HFFc6 (cell line): ENCODE measurements at regions not wholly inside any gene's neighbourhood (a gene's known extent, or its start where the extent isn't known, plus 50 kb on each side); places are given as distances from the start of the nearest gene placed in this dataset.
A peak's percentile ranks its signal among the peaks of the same experiment; 100 is the strongest.
"Not testable (repeated sequence)": the region's sequence is repeated elsewhere in the genome, so short reads cannot be mapped to it uniquely, and the experiment has no call there.

Experiments
- DNase-seq: peaks from one replicate; pipeline ENCODE4 v3.0.0-alpha.2; 2018
- H3K27ac Mint-ChIP-seq: 2 replicates; pipeline ENCODE4 v1.8.0; 2020; ENCODE audit warnings: mild to moderate bottlenecking, mixed read lengths
- H3K27me3 Mint-ChIP-seq: 2 replicates; pipeline ENCODE4 v1.8.0; 2021; ENCODE audit warnings: mild to moderate bottlenecking, moderate library complexity, mixed read lengths; ENCODE audit not compliant: insufficient read depth
- H3K36me3 Mint-ChIP-seq: 2 replicates; pipeline ENCODE4 v1.8.0; 2021; ENCODE audit warnings: low read depth, mixed read lengths
- H3K4me1 Mint-ChIP-seq: 2 replicates; pipeline ENCODE4 v1.8.0; 2020; ENCODE audit warnings: low read depth, mixed read lengths
- H3K4me3 Mint-ChIP-seq: 2 replicates; pipeline ENCODE4 v1.8.0; 2020; ENCODE audit warnings: mild to moderate bottlenecking, moderate library complexity, mixed read lengths
- H3K9me3 Mint-ChIP-seq: 2 replicates; pipeline ENCODE4 v1.8.0; 2020; ENCODE audit warnings: mild to moderate bottlenecking, mixed read lengths
- TF ChIP-seq, protein P1 (sequence below): fragments of 200-600 bp; sonication (generic); IDR thresholded peaks from 2 replicates; pipeline ENCODE4 v1.5.0; 2021; ENCODE audit warnings: antibody characterized with exemption, mild to moderate bottlenecking

DNA sequence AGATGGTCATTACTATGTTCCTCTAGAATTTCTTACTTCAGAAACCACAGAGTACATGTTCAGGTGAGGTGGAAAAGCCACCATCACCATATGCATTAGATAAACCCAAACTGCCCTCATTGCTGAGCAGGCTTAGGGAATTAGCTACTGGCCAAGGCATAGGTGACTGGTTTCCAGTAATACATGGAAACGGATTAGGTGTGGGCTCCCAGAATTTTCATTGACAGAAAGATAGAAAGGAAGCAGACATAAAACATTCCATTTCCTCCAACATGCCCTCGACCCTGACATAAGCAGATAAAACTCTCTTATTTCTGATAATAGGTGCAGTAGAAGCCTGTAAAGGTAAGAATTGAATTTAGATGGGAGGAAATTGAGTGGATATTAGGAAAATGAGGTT is 1466.1 kb downstream of the SUCLG1 start:
- Mint-ChIP-seq H3K9me3 (no peaks in the 10 kb centered on the region), H3K4me1 (peaks cover 16% of the 10 kb centered on the region), H3K27ac (no peak overlapping the region), H3K4me3 (no peak overlapping the region), H3K36me3 (no peaks in the 10 kb centered on the region), H3K27me3 (no peaks in the 10 kb centered on the region)
- TF ChIP-seq, protein P1, sequence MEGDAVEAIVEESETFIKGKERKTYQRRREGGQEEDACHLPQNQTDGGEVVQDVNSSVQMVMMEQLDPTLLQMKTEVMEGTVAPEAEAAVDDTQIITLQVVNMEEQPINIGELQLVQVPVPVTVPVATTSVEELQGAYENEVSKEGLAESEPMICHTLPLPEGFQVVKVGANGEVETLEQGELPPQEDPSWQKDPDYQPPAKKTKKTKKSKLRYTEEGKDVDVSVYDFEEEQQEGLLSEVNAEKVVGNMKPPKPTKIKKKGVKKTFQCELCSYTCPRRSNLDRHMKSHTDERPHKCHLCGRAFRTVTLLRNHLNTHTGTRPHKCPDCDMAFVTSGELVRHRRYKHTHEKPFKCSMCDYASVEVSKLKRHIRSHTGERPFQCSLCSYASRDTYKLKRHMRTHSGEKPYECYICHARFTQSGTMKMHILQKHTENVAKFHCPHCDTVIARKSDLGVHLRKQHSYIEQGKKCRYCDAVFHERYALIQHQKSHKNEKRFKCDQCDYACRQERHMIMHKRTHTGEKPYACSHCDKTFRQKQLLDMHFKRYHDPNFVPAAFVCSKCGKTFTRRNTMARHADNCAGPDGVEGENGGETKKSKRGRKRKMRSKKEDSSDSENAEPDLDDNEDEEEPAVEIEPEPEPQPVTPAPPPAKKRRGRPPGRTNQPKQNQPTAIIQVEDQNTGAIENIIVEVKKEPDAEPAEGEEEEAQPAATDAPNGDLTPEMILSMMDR = no peak
- no peak for DNase-seq

DNA sequence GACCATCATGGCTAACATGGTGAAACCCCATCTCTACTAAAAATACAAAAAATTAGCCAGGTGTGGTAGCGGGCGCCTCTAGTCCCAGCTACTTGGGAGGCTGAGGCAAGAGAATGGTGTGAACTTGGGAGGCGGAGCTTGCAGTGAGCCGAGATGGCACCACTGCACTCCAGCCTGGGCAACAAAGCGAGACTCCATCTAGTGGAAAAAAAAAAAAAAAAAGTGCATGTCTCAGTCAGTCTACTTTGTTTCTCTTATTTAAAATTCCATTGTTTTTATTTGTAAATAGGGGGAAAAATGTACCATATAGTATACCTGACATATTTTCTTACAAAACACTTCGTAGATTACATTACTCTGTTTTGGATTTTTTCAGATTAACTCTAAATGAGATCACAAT is 1471.4 kb downstream of the SUCLG1 start:
- H3K9me3 Mint-ChIP-seq, H3K36me3 Mint-ChIP-seq, H3K4me1 Mint-ChIP-seq, H3K27me3 Mint-ChIP-seq, DNase-seq, H3K4me3 Mint-ChIP-seq, H3K27ac Mint-ChIP-seq: not testable (repeated sequence)

DNA sequence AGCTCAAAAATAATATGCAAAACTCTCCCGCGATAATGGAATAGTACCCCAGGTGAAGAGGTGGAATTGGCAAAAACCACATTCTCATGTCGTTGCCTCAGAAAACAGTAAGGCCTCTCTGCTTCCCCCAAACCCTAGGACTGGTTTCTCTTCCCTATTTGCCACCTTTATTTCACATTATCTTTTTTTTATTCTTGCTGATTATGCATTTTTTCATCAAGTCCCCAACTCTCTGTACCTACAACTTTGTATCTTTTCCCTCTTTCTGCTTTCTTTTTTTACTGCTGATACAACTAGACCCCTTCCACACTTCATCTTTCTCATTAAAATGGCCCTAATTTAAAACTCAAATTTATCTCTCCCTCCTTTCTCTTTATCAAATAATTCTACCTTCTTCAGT is 1472.2 kb downstream of the SUCLG1 start:
- TF ChIP-seq, protein P1 = no peak
- Mint-ChIP-seq H3K27me3 (no peaks in the 10 kb centered on the region; the same call in 1 of the 2 replicates), H3K9me3 (peaks cover 6% of the 10 kb centered on the region; the same call in 1 of the 2 replicates), H3K4me1 (no peaks in the 10 kb centered on the region), H3K27ac (no peak overlapping the region), H3K4me3 (no peak overlapping the region), H3K36me3 (peaks cover 5% of the 10 kb centered on the region)
- DNase-seq = no peak

DNA sequence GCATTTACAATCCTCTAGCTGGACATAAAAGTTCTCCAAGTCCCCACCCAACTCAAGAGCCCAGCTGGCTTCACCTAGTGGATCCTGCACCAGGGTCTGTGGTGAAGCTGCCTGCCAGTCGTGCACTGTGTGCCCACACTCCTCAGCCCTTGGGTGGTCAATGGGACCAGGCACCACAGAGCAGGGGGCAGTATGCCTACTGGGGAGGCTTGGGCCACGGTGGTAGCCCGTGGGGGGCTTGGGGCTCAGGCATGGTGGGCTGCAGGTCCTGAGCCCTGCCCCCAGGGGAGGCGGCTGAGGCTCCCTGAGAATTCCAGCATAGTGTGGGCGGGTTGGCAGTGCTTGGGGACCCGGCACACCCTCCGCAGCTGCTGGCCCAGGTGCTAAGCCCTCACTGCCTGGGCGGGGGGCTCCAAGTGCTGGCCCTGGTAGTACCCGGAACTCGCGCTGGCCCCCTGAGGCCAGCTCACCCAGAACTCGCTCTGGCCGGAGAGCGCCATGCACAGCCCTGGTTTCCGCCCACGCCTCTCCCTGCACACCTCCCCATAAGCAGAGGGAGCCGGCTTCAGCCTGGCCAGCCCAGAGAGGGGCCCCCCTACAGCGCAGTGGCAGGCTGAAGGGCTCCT is 1473.4 kb downstream of the SUCLG1 start:
- Mint-ChIP-seq H3K4me1 (no peaks in the 10 kb centered on the region), H3K27ac (no peak overlapping the region), H3K36me3 (peaks cover 5% of the 10 kb centered on the region), H3K9me3 (peaks cover 6% of the 10 kb centered on the region; the same call in 1 of the 2 replicates), H3K4me3 (no peak overlapping the region), H3K27me3 (no peaks in the 10 kb centered on the region; the same call in 1 of the 2 replicates)
- no peak for DNase-seq
- TF ChIP-seq, protein P1 = no peak

DNA sequence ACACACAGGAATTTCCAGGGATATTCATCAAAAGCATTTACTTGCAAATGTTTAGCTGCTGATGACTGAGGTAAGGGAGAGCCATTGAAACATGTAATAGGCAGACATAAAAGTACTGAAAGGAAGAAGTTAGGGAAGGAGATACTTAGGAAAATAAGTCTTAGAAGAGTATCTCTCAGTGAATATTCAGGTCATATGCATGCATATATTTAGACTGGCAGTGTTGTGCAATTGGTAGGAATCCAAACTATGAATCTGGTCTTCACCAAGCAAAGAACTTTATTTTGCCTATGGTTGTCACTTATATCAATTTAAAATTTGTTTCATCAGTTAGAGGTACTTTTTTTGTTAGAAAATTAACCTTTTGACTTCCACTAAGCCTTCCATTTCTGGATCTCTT is 1490.7 kb downstream of the SUCLG1 start:
- no peak overlapping the region for H3K4me3 Mint-ChIP-seq
- peaks cover 12% of the 10 kb centered on the region for H3K4me1 Mint-ChIP-seq
- H3K9me3 Mint-ChIP-seq = no peaks in the 10 kb centered on the region
- no peaks in the 10 kb centered on the region for H3K27me3 Mint-ChIP-seq
- TF ChIP-seq, protein P1 = no peak
- DNase-seq = peak; percentile 2
- no peak overlapping the region for H3K27ac Mint-ChIP-seq
- no peaks in the 10 kb centered on the region for H3K36me3 Mint-ChIP-seq

DNA sequence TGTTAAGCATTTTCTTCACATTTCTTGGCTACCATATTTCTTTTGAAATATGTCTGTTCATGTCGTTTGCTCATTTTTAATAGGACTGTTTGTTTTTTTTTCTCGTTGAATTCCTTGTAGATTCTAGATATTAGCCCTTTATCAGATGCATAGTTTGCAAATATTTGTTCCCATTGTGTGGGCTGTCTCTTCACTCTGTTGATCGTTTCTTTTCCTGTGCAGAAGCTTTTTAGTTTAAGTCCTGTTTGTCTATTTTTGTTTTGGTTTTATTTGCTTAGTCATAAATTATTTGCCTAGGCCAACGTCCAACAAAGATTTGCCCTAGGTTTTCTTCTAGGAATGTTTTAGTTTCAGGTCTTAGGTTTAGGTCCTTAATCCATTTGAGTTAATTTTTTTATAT is 1494.7 kb downstream of the SUCLG1 start:
- Mint-ChIP-seq H3K27ac (no peak overlapping the region), H3K4me3 (no peak overlapping the region), H3K9me3 (no peaks in the 10 kb centered on the region), H3K27me3 (no peaks in the 10 kb centered on the region), H3K36me3 (no peaks in the 10 kb centered on the region), H3K4me1 (peaks cover 12% of the 10 kb centered on the region)
- TF ChIP-seq, protein P1 = no peak
- no peak for DNase-seq
